Activated T-cell treated with anti-CD3 and anti-CD28 coated beads for 1 hour (primary cell): ENCODE measurements at regions not wholly inside any gene's neighbourhood (a gene's known extent, or its start where the extent isn't known, plus 50 kb on each side); places are given as distances from the start of the nearest gene placed in this dataset.
"Not testable (repeated sequence)": the region's sequence is repeated elsewhere in the genome, so short reads cannot be mapped to it uniquely, and the experiment has no call there.

Experiments used
- DNase-seq: peaks from one replicate; pipeline ENCODE4 v3.0.0-alpha.2; 2020; ENCODE audit warnings: low read depth

DNA sequence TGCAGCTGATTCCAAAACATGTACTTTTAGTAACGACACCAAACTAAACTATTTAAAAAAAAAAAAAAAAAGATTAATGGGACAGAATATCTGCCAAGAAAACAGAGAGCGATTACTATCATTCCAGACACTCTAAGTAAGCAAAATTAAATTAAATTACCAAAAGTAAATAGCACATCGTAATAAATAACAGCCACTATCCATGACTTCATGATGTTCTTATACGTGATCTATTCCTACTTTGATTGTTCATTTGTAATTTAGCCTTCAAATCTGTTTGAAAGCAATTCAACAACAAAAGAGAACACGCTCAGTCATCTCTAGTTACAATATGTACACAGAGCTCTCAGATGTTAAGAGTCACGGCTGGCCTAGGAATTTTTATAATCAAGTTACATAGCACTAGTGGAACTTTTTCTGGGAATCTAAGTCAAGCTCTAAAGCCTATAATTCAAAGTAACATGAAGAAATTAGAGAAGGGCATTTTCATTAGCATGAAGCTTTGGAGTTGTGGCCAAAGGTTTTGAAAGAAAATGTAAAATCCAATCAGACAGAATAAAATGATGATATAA, 241.7 kb upstream of the NEBL start:
- no peak for DNase-seq

DNA sequence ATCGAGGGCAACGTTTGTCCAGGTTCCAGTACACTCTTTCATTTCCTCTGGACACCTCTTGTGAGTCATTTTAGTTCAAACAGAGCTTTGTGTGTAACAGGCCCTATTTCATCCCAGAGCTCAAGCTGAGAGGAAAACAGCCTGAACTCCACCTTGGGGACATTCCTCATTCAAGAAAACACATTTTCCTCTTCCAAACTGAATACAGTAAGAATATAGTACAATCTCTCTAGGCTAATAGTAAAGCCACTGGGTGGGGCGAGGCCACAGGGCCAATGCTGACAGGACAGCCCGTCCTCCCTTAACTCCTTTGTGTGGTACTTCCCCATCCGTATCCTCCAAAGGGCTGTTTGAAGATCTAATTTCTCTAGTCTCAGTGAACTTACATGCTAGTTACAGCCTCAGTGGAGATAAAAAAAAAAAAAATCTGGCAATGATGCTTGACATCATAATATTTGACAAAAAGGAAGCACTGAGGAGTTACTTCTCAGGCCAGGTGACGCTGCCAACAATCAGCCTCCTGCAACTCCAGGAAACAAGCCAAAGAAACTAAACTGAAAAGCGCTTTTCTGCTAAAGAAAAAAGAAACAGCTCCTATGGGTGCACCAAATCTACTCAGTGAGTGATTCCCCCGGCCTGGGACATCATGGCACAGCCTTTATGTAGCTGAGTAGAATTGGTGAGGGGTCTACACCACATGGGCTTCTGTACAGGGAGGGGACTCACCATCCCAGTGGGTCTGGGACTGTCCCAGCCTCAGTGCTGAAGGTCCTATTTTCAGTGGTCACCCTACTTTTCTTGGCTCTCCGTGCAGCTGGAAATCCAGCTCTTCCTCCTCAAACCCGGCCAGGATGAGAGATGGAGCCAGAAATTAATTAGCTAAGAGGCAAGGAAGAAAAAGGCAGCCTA, 238.2 kb upstream of the NEBL start:
- no peak for DNase-seq

DNA sequence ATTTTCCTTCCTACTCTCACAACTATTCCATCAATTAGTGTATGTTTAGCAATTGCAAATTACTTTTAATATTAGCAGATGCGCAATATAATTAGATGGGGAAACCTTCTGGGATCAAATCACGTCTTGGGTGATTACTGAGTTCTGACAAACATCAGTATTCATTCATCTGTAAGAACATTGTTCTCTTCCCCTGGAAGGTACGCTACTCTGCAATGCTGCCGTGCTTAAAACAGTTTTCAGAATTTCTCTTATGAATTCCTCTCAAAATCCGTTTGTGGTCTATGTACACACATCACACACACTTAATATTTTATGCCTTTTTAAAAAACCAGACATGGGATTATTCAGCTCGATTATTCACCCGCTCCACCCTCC, 237.5 kb upstream of the NEBL start:
- no peak for DNase-seq

- no peak for DNase-seq
Observed at GRCh38 chr10:21130683-21131442, 233.8 kb upstream of the NEBL start.

GRCh38 chr10:21130108-21130507, 233.0 kb upstream of the NEBL start:
- DNase-seq: no peak

DNA sequence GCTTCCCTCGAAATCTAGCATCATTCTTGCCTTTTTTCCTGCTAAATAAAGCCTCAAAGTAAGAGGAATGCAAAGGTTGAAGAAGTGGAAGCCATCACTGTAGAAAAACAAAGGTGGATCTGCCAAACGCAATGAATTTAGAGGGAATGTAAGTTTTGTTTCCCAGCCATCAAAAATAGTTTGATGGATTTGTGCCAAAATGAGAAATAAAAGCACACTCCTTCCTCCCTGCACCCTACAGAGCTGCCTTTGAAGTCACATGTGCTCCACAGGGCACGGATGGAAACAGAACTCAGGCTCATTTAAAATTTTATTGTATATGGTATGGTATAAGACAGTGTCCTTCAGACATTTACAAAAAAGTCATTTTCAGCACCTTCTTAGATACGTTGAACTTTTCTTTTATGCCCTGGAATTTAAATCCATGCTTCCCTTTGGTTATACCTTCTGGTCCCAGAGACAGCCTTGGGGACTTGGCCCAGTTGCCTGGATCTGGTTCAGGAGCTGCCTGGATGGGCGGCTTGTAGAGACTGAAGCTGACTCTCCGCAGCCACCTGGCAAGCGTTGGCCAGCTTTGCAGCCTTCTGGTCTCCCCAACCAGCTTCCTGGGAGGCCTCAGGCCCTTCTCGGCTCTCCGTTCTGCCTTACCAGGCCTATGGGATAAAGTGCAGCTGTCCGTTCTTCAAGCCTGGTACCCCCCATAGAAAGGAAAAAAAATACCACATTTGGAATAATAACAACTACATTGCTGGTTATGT, 228.5 kb upstream of the NEBL start:
- no peak for DNase-seq

DNA sequence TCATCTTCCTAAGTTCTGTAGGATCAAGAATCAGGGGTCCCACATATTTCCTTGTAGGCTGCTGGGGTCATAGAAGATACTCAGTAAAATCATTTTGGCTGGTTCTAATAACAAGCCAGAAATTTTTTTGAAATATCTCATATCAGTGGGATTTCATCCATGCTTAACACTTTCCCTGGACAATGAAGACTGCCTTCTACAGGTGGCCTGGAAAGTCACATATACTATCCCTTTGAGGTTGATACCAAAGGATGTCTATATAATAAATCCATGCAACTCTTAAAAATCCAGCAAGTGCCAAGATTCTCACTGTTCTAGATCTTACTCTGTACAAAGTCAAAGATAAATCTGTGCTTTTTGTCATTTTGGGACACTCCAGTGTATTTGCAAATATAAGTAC, 225.8 kb upstream of the NEBL start:
- DNase-seq: no peak

GRCh38 chr10:21121822-21122221, 224.7 kb upstream of the NEBL start:
- not testable (repeated sequence) for DNase-seq

GRCh38 chr10:21114683-21115082, 217.6 kb upstream of the NEBL start:
- no peak for DNase-seq

GRCh38 chr10:21110358-21110757, 213.2 kb upstream of the NEBL start:
- no peak for DNase-seq

- not testable (repeated sequence) for DNase-seq
Observed at GRCh38 chr10:21106931-21107330, 209.8 kb upstream of the NEBL start.

DNA sequence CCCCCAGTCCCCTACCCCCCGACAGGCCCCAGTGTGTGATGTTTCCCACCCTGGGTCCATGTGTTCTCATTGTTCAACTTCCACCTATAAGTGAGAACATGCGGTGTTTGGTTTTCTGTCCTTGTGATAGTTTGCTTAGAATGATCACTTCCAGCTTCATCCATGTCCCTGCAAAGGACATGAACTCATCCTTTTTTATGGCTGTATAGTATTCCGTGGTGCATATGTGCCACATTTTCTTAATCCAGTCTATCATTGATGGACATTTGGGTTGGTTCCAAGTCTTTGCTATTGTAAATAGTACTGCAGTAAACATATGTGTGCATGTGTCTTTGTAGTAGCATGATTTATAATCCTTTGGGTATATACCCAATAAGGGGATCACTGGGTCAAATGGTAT, 208.2 kb upstream of the NEBL start:
- not testable (repeated sequence) for DNase-seq

- DNase-seq: no peak
Observed at GRCh38 chr10:21100871-21101514, 203.9 kb upstream of the NEBL start.

- DNase-seq: no peak
Observed at GRCh38 chr10:21100190-21100589, 203.1 kb upstream of the NEBL start.

DNA sequence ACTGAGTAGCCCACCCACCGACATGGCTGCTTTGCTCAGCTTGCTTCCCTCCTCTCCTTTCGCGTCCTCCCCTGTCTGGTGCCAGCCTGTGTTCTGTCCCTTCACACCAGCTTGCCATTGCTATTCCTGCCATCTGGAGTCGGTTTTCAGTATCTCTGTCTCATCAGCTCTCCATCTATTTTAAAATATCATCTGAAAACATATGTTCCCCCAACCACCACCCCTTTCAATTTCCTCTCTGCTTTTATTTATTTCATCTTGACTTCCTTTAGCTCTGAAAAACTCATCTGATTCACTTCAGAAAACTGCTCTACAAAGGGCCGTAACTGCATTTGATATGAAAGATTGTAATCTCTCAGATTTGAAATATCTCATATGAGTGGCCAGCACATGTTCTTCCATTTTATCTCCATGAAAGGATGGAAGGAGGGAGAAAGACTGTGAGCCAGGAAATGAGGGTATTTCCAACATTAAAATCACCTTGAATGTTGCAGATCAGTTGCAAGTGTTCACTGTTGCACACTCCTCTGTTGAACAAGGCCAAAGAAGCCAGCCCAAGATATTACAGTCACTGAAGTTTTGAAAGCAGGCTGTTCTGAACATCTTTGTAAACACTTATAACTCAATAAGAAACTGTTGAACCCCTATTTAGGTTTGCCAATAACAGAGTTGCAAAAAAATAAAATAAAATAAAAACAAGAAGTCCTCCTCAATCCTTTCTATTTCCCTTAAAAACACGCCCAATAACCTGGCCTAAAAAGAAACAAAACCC, 202.4 kb upstream of the NEBL start:
- DNase-seq: no peak

- no peak for DNase-seq
Observed at GRCh38 chr10:21097926-21098355, 200.8 kb upstream of the NEBL start.

DNA sequence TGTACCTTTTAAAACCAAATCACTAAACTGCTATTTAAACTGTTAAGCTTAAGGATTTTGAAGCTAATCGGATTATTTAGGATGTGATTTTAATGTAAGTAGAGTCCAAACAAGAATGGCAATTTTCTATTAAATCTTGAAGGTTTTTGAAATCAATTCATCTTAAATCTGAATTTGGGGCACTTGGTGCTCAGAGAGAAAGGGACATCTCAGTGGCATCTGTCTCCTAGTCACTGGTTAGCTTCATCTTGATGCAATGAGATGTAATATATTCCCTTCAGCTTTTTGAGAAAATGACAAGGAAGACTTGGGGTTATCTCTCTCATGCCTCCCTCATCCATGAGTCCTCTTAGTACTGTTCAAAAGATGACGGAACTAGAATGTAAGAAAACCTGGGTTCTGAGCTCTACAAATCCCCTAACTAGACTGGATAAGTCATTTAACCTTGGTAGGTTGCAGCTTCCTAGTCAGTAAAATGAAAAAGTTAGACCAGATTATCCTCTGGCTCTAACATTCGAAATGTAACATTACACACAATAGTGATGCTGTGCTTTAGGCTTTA, 198.5 kb upstream of the NEBL start:
- no peak for DNase-seq

DNA sequence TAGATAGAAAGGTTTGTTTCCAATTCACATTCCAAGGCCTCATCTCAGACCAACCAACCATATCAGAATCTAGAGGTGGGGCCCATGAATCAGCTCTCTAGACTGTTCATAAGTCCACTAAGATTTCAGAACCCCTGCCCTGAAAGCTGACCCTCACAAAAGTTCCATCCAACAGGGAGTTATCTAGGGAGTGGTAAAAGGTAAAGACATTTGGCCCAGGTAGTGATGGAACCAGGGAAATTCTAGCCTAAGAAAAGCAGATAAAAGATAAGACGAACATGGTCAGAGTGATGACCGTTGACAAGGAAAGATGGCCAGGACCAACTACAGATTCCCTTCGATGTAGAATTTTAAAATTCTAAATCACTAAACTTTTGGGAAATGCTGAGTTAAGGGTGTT, 198.0 kb upstream of the NEBL start:
- no peak for DNase-seq

- DNase-seq: no peak
Observed at GRCh38 chr10:21092683-21093524, 195.8 kb upstream of the NEBL start.
